Testis (tissue), 2 donors: ENCODE measurements at regions not wholly inside any gene's neighbourhood (a gene's known extent, or its start where the extent isn't known, plus 50 kb on each side); places are given as distances from the start of the nearest gene placed in this dataset.
"Not testable (repeated sequence)": the region's sequence is repeated elsewhere in the genome, so short reads cannot be mapped to it uniquely, and the experiment has no call there.

Source experiments
- DNase-seq: peaks from one replicate; pipeline ENCODE4 v3.0.0-alpha.2; 2019
- H3K27ac ChIP-seq, 2 donors: fragments of 200-600 bp; sonication (generic); one replicate each; pipeline ENCODE4 v1.5.1; 2019
- H3K27me3 ChIP-seq: fragments of 200-600 bp; sonication (generic); one replicate; pipeline ENCODE4 v1.5.1; 2019
- H3K36me3 ChIP-seq: fragments of 200-600 bp; sonication (generic); one replicate; pipeline ENCODE4 v1.5.1; 2017; ENCODE audit warnings: low read depth; ENCODE audit errors: missing control alignments
- H3K4me1 ChIP-seq: fragments of 200-600 bp; sonication (generic); one replicate; pipeline ENCODE4 v1.5.1; 2019
- H3K4me3 ChIP-seq, 2 donors: fragments of 200-600 bp; sonication (generic); one replicate each; pipeline ENCODE4 v1.5.1; 2017 to 2019
- H3K9me3 ChIP-seq: fragments of 200-600 bp; sonication (generic); one replicate; pipeline ENCODE4 v1.5.1; 2017
- CTCF ChIP-seq, 3 experiments: fragments of 450-650 bp in 2 of 3; fragments of 200-600 bp in 1 of 3; sonication (generic) in 1 of 3; IDR thresholded peaks; one replicate each; pipeline ENCODE4 v1.5.1; 2016 to 2019; ENCODE audit warnings: antibody characterized with exemption in 3 of 3, mild to moderate bottlenecking in 2 of 3, moderate library complexity in 1 of 3
- POLR2A ChIP-seq: fragments of 450-650 bp; IDR thresholded peaks from one replicate; pipeline ENCODE4 v1.6.1; 2017; ENCODE audit warnings: antibody characterized with exemption, mild to moderate bottlenecking, moderate library complexity
- WGBS, 2 donors: methylation state at CpG; one replicate each; pipeline ENCODE4 v1.1.5; 2018; 5-methylcytosine and 5-hydroxymethylcytosine counted together
- intact Hi-C: fragments of 100-400 bp; cut with DNase I; formaldehyde crosslinking; loops from one replicate; pipeline ENCODE4 v1.15.1; 2023; ENCODE audit warnings: low total_unique reads

- Histone ChIP-seq H3K4me1 (no peaks in the 10 kb centered on the region), H3K9me3 (no peaks in the 10 kb centered on the region), H3K36me3 (no peaks in the 10 kb centered on the region), H3K27ac (no peak overlapping the region), H3K4me3 (no peak overlapping the region), H3K27me3 (no peaks in the 10 kb centered on the region)
- WGBS, 2 donors, result 50 to 62% methylated on average over 2 of the region's 2 CpGs
- DNase-seq, result no peak
- TF ChIP-seq POLR2A (no peak), CTCF (IDR thresholded peaks at IDR 0.05) (no peak)
- intact Hi-C loops, result no loop called here
Observed at GRCh38 chr4:77273412-77273811, 116.4 kb downstream of the CCNG2 start.

GRCh38 chr4:77279114-77279513 lies 122.1 kb downstream of the CCNG2 start:
- WGBS, 2 donors, result 56 to 82% methylated on average over 2 of the region's 2 CpGs
- intact Hi-C loops, H3K36me3 ChIP-seq, H3K9me3 ChIP-seq, H3K4me1 ChIP-seq, H3K27ac ChIP-seq, DNase-seq, H3K27me3 ChIP-seq, H3K4me3 ChIP-seq: not testable (repeated sequence)

GRCh38 chr4:77282305-77282704 lies 125.3 kb downstream of the CCNG2 start:
- Histone ChIP-seq H3K36me3 (no peaks in the 10 kb centered on the region), H3K9me3 (no peaks in the 10 kb centered on the region), H3K4me3 (no peak overlapping the region), H3K27ac (no peak overlapping the region), H3K4me1 (no peaks in the 10 kb centered on the region), H3K27me3 (no peaks in the 10 kb centered on the region)
- intact Hi-C loops, result no loop called here
- TF ChIP-seq POLR2A, result no peak
- 47 to 64% methylated on average over 3 of the region's 3 CpGs for WGBS, 2 donors
- DNase-seq, result no peak

GRCh38 chr4:77284036-77284435 lies 127.0 kb downstream of the CCNG2 start:
- Histone ChIP-seq H3K4me3 (no peak overlapping the region), H3K27ac (no peak overlapping the region), H3K36me3 (no peaks in the 10 kb centered on the region), H3K27me3 (no peaks in the 10 kb centered on the region), H3K4me1 (no peaks in the 10 kb centered on the region), H3K9me3 (no peaks in the 10 kb centered on the region)
- no peak for DNase-seq
- WGBS, 2 donors, result 0 to 71% methylated on average over 2 of the region's 2 CpGs
- intact Hi-C loops, result no loop called here
- no peak for TF ChIP-seq CTCF (IDR thresholded peaks at IDR 0.05)
- TF ChIP-seq POLR2A, result no peak

- WGBS, 2 donors, result 79 to 80% methylated on average over 1 of the region's 1 CpG
- no peak for DNase-seq
- TF ChIP-seq POLR2A (no peak), CTCF (IDR thresholded peaks at IDR 0.05) (no peak)
- H3K9me3 ChIP-seq, result no peaks in the 10 kb centered on the region
- H3K4me1 ChIP-seq, result no peaks in the 10 kb centered on the region
- H3K36me3 ChIP-seq, result no peaks in the 10 kb centered on the region
- H3K27ac ChIP-seq, result no peak overlapping the region
- H3K27me3 ChIP-seq, result no peaks in the 10 kb centered on the region
- intact Hi-C loops, result no loop called here
- no peak overlapping the region for H3K4me3 ChIP-seq
Observed at GRCh38 chr4:77286906-77287305, 129.9 kb downstream of the CCNG2 start.

GRCh38 chr4:77293426-77293825 lies 136.4 kb downstream of the CCNG2 start:
- H3K36me3 ChIP-seq, result no peaks in the 10 kb centered on the region
- H3K4me1 ChIP-seq, result no peaks in the 10 kb centered on the region
- no peak overlapping the region for H3K4me3 ChIP-seq
- no peak overlapping the region for H3K27ac ChIP-seq
- H3K27me3 ChIP-seq, result no peaks in the 10 kb centered on the region
- no peak for DNase-seq
- intact Hi-C loops, result no loop called here
- TF ChIP-seq CTCF (IDR thresholded peaks at IDR 0.05), result no peak
- TF ChIP-seq POLR2A, result no peak
- no peaks in the 10 kb centered on the region for H3K9me3 ChIP-seq

- WGBS, 2 donors, result 0 to 42% methylated on average over 2 to 3 of the region's 3 CpGs
- H3K27me3 ChIP-seq, DNase-seq, H3K4me1 ChIP-seq, H3K4me3 ChIP-seq, H3K27ac ChIP-seq, H3K9me3 ChIP-seq, H3K36me3 ChIP-seq, intact Hi-C loops: not testable (repeated sequence)
Observed at GRCh38 chr4:77300996-77301395, 144.0 kb downstream of the CCNG2 start.
